Thyroid gland (tissue), 4 donors: ENCODE measurements at regions not wholly inside any gene's neighbourhood (a gene's known extent, or its start where the extent isn't known, plus 50 kb on each side); places are given as distances from the start of the nearest gene placed in this dataset.

Source experiments
- CTCF ChIP-seq, 6 experiments: fragments of 200-600 bp in 3 of 6; fragments of 450-650 bp in 3 of 6; sonication (generic) in 3 of 6; IDR thresholded peaks; one replicate each; pipeline ENCODE4 v1.5.1; 2016 to 2019; ENCODE audit warnings: antibody characterized with exemption in 6 of 6, mild to moderate bottlenecking in 2 of 6, inconsistent platforms in 1 of 6, moderate library complexity in 1 of 6
- POLR2A ChIP-seq, 2 donors: fragments of 450-650 bp; IDR thresholded peaks; one replicate each; pipeline ENCODE4 v1.6.1; 2017; ENCODE audit warnings: antibody characterized with exemption in 2 of 2, mild to moderate bottlenecking in 2 of 2, moderate library complexity in 1 of 2

- TF ChIP-seq CTCF (IDR thresholded peaks at IDR 0.05) (no peak), POLR2A (IDR thresholded peaks at IDR 0.05) (no peak)
These were observed 94.5 kb upstream of the FOXQ1 start for GRCh38 chr6:1217396-1217795.
